GM21526 (cell line): ENCODE measurements at regions not wholly inside any gene's neighbourhood (a gene's known extent, or its start where the extent isn't known, plus 50 kb on each side); places are given as distances from the start of the nearest gene placed in this dataset.
"Not testable (repeated sequence)": the region's sequence is repeated elsewhere in the genome, so short reads cannot be mapped to it uniquely, and the experiment has no call there.

Source experiments
- ATAC-seq: cut with Tn5 transposase; IDR thresholded peaks from one replicate; pipeline ENCODE4 v1.9.1; 2021; ENCODE audit warnings: moderate library complexity; ENCODE audit not compliant: unreplicated experiment, low FRiP score

GRCh38 chr1:199246716-199247115 is 607.9 kb downstream of the PTPRC start:
- ATAC-seq = no peak

GRCh38 chr1:199247891-199248290 is 609.1 kb downstream of the PTPRC start:
- ATAC-seq = no peak

GRCh38 chr1:199254040-199254439 is 615.2 kb downstream of the PTPRC start:
- ATAC-seq = not testable (repeated sequence)

GRCh38 chr1:199261328-199261727 is 622.5 kb downstream of the PTPRC start:
- ATAC-seq = no peak

- no peak for ATAC-seq
These were observed 625.4 kb downstream of the PTPRC start for GRCh38 chr1:199264283-199264682.

- ATAC-seq = no peak
These were observed 626.1 kb downstream of the PTPRC start for GRCh38 chr1:199264911-199265310.

GRCh38 chr1:199265319-199265718 is 626.5 kb downstream of the PTPRC start:
- ATAC-seq = no peak

GRCh38 chr1:199269241-199269640 is 630.4 kb downstream of the PTPRC start:
- ATAC-seq = no peak

GRCh38 chr1:199272139-199272544 is 633.3 kb downstream of the PTPRC start:
- ATAC-seq = no peak

GRCh38 chr1:199272628-199273086 is 633.8 kb downstream of the PTPRC start:
- no peak for ATAC-seq

- ATAC-seq = no peak
These were observed 635.1 kb downstream of the PTPRC start for GRCh38 chr1:199273837-199274379.

GRCh38 chr1:199279067-199279466 is 640.2 kb downstream of the PTPRC start:
- no peak for ATAC-seq

GRCh38 chr1:199279872-199280645 is 641.2 kb downstream of the PTPRC start:
- no peak for ATAC-seq

GRCh38 chr1:199282751-199283305 is 644.0 kb downstream of the PTPRC start:
- ATAC-seq = no peak

GRCh38 chr1:199283794-199284193 is 645.0 kb downstream of the PTPRC start:
- ATAC-seq = no peak

- ATAC-seq = no peak
These were observed 648.4 kb downstream of the PTPRC start for GRCh38 chr1:199287206-199287605.

- ATAC-seq = no peak
These were observed 648.8 kb downstream of the PTPRC start for GRCh38 chr1:199287647-199288046.

GRCh38 chr1:199290186-199290585 is 651.3 kb downstream of the PTPRC start:
- no peak for ATAC-seq

GRCh38 chr1:199291022-199291740 is 652.3 kb downstream of the PTPRC start:
- no peak for ATAC-seq

GRCh38 chr1:199292896-199293295 is 654.1 kb downstream of the PTPRC start:
- ATAC-seq = no peak

GRCh38 chr1:199295107-199295506 is 656.3 kb downstream of the PTPRC start:
- no peak for ATAC-seq
